ENCODE measurements at regions not wholly inside any gene's neighbourhood (a gene's known extent, or its start where the extent isn't known, plus 50 kb on each side); places are given as distances from the start of the nearest gene placed in this dataset.

DNA sequence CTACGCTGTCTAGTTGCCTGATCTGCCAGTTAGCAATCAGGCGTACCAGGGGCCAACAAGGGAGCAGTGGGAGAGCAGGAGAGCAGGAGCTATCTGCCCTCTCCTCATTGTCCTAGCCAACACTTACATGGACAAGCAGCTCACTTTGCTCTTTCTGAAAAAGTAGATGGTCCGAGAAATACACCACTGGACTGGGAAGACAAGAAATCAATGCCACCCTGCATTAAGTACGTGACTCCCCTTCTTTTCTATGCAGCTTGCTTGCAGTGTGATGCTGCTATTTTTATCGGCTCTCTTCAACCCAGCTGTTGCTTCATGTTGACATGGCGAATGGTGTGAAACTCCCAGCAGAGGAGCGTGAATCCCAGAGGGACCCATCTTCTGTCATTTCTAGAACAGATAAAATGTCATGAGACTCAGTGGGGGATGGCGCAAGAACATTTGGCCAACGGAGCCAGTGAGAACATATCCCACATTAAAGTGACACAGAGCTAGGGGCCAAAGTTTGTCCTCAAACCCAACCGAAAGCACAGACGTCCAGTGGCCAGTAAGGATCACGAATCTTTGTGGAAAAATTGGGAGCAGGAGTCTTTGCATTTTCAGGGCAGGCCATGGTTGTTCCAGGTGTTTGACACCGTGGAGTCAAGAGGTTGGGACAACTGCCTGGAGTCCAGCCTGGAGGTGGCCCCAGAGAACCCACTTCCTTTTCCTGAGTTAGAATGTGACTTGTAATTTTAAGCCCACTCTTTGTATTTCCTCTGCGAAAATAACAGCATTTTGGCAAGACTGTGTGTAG, 53.7 kb upstream of the MEF2A start:
- TF ChIP-seq, protein P1, sequence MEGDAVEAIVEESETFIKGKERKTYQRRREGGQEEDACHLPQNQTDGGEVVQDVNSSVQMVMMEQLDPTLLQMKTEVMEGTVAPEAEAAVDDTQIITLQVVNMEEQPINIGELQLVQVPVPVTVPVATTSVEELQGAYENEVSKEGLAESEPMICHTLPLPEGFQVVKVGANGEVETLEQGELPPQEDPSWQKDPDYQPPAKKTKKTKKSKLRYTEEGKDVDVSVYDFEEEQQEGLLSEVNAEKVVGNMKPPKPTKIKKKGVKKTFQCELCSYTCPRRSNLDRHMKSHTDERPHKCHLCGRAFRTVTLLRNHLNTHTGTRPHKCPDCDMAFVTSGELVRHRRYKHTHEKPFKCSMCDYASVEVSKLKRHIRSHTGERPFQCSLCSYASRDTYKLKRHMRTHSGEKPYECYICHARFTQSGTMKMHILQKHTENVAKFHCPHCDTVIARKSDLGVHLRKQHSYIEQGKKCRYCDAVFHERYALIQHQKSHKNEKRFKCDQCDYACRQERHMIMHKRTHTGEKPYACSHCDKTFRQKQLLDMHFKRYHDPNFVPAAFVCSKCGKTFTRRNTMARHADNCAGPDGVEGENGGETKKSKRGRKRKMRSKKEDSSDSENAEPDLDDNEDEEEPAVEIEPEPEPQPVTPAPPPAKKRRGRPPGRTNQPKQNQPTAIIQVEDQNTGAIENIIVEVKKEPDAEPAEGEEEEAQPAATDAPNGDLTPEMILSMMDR (IDR thresholded peaks at IDR 0.05) = no peak
- TF ChIP-seq POLR2A (IDR thresholded peaks at IDR 0.05) = no peak
